Smooth muscle cell (in vitro differentiated cells): ENCODE measurements at regions not wholly inside any gene's neighbourhood (a gene's known extent, or its start where the extent isn't known, plus 50 kb on each side); places are given as distances from the start of the nearest gene placed in this dataset.

Source experiments
- DNase-seq: peaks from one replicate; lab custom pipeline; 2025; ENCODE audit not compliant: unreplicated experiment; lab: John Stamatoyannopoulos, UW
- H2AFZ ChIP-seq: fragments of 200-600 bp; sonication (generic); 2 replicates; pipeline ENCODE4 v1.6.0; 2016; ENCODE audit warnings: antibody characterized with exemption, low read depth, mild to moderate bottlenecking
- H3F3A ChIP-seq: fragments of 200-600 bp; sonication (generic); 2 replicates; pipeline ENCODE4 v1.6.0; 2017; ENCODE audit warnings: antibody characterized with exemption, low read depth
- H3K27ac ChIP-seq: fragments of 200-600 bp; sonication (generic); 2 replicates; pipeline ENCODE4 v1.5.1; 2016; ENCODE audit warnings: low read depth, mild to moderate bottlenecking
- H3K27me3 ChIP-seq: fragments of 200-600 bp; sonication (generic); 2 replicates; pipeline ENCODE4 v1.6.1; 2016; ENCODE audit warnings: low read depth, mild to moderate bottlenecking
- H3K36me3 ChIP-seq: fragments of 200-600 bp; sonication (generic); 2 replicates; pipeline ENCODE4 v1.5.1; 2016; ENCODE audit warnings: low read depth
- H3K4me1 ChIP-seq: fragments of 200-600 bp; sonication (generic); 2 replicates; pipeline ENCODE4 v1.5.1; 2016; ENCODE audit warnings: low read depth
- H3K4me2 ChIP-seq: fragments of 200-600 bp; sonication (generic); 2 replicates; pipeline ENCODE4 v1.6.0; 2016; ENCODE audit warnings: mild to moderate bottlenecking
- H3K4me3 ChIP-seq: fragments of 200-600 bp; sonication (generic); 2 replicates; pipeline ENCODE4 v1.5.1; 2016; ENCODE audit warnings: mild to moderate bottlenecking
- H3K79me2 ChIP-seq: fragments of 200-600 bp; sonication (generic); 2 replicates; pipeline ENCODE4 v1.6.0; 2016; ENCODE audit warnings: low read depth, mild to moderate bottlenecking
- H3K9ac ChIP-seq: fragments of 200-600 bp; sonication (generic); 2 replicates; pipeline ENCODE4 v1.6.0; 2016; ENCODE audit warnings: low read depth
- H3K9me3 ChIP-seq: fragments of 200-600 bp; sonication (generic); replicated peaks from 2 replicates; pipeline ENCODE4 v1.5.1; 2016; ENCODE audit warnings: low read depth
- H4K20me1 ChIP-seq: fragments of 200-600 bp; sonication (generic); 2 replicates; pipeline ENCODE4 v1.6.0; 2016; ENCODE audit warnings: low read depth
- WGBS: methylation state at CpG from one replicate; pipeline ENCODE4 v1.1.7; 2016; ENCODE audit warnings: low lambda C conversion rate; 5-methylcytosine and 5-hydroxymethylcytosine counted together
- TF ChIP-seq, protein P1 (sequence below): fragments of 200-600 bp; sonication (generic); IDR thresholded peaks from 2 replicates; pipeline ENCODE4 v1.5.1; 2017; ENCODE audit warnings: borderline replicate concordance, mild to moderate bottlenecking, antibody characterized with exemption; ENCODE audit not compliant: insufficient read depth, poor library complexity, severe bottlenecking

DNA sequence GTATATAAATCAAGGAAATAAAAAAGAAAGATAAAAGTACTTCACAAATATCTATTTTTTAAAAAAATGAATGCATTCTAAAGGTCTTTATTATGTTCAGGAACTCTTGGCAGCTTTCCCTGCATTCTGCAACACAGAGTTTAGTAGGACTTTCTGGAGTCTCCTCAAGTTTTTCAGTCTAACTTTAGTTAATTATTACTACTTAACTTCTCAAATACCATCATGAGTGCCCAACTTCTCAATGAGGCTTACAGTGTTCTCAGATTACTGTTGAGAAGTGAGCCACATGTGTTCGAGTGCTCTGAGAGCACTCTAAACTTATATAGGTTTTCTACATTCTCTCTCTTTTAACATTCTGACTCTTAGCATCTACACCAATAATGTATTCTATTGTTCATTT lies 1852.9 kb upstream of the PCDH10 start:
- no peak for DNase-seq
- 100% methylated on average over 1 of the region's 1 CpG for WGBS
- Histone ChIP-seq H3K4me3 (no peak overlapping the region), H3F3A (no peaks in the 10 kb centered on the region), H3K79me2 (no peaks in the 10 kb centered on the region), H2AFZ (no peak overlapping the region), H3K9ac (no peak overlapping the region), H3K27ac (no peak overlapping the region), H3K4me1 (no peaks in the 10 kb centered on the region), H3K4me2 (no peak overlapping the region), H3K36me3 (no peaks in the 10 kb centered on the region), H4K20me1 (no peaks in the 10 kb centered on the region), H3K9me3 (no peaks in the 10 kb centered on the region), H3K27me3 (no peaks in the 10 kb centered on the region)
- TF ChIP-seq, protein P1, sequence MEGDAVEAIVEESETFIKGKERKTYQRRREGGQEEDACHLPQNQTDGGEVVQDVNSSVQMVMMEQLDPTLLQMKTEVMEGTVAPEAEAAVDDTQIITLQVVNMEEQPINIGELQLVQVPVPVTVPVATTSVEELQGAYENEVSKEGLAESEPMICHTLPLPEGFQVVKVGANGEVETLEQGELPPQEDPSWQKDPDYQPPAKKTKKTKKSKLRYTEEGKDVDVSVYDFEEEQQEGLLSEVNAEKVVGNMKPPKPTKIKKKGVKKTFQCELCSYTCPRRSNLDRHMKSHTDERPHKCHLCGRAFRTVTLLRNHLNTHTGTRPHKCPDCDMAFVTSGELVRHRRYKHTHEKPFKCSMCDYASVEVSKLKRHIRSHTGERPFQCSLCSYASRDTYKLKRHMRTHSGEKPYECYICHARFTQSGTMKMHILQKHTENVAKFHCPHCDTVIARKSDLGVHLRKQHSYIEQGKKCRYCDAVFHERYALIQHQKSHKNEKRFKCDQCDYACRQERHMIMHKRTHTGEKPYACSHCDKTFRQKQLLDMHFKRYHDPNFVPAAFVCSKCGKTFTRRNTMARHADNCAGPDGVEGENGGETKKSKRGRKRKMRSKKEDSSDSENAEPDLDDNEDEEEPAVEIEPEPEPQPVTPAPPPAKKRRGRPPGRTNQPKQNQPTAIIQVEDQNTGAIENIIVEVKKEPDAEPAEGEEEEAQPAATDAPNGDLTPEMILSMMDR: no peak

DNA sequence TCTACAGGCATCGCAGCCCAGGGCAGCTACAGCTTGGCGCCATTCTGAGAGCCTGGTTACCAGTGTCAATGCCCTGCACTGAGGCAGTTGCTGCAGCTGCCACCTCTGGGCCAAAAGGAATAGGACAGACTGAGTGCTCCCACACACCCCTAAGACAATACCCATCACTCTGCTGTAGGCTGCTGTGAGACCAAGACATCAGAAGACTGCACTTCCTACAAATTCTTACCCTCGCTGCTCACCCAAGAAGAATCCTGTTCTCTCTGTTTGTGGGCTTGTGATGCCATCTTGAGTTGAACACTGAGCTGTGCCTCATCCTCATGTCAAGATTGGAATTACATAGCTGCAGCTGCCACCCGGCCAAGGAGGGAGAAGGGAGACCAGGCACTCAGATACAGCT lies 1847.0 kb upstream of the PCDH10 start:
- Histone ChIP-seq H4K20me1 (no peaks in the 10 kb centered on the region), H3K36me3 (no peaks in the 10 kb centered on the region), H2AFZ (no peak overlapping the region), H3K9ac (no peak overlapping the region), H3K79me2 (no peaks in the 10 kb centered on the region), H3K4me3 (no peak overlapping the region), H3K27ac (no peak overlapping the region), H3K9me3 (no peaks in the 10 kb centered on the region), H3K27me3 (no peaks in the 10 kb centered on the region), H3F3A (no peaks in the 10 kb centered on the region), H3K4me2 (no peak overlapping the region), H3K4me1 (no peaks in the 10 kb centered on the region)
- 87% methylated on average over 4 of the region's 4 CpGs for WGBS
- DNase-seq: no peak
- TF ChIP-seq, protein P1: no peak

DNA sequence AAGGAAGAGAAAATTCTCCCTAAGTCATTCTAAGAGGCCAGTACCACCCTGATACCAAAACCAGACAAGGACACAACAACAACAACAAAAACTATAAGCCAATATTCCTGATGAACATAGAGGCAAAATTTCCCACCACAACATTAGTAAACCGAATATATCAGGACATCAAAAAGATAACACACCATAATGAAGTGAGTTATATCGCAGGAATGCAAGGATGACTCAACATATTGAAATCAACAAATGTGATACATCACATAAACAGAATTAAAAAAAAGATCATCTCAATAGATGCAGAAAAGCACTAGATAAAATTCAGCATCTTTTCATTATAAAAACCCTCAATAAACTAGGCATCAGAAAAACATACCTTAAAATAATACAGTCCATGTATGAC lies 1844.4 kb upstream of the PCDH10 start:
- no peak overlapping the region for H2AFZ ChIP-seq
- H3K79me2 ChIP-seq: no peaks in the 10 kb centered on the region
- DNase-seq: no peak
- H3K27ac ChIP-seq: no peak overlapping the region
- no peak overlapping the region for H3K4me3 ChIP-seq
- WGBS: 87% methylated on average over 2 of the region's 2 CpGs
- H3K4me2 ChIP-seq: no peak overlapping the region
- no peaks in the 10 kb centered on the region for H3K27me3 ChIP-seq
- no peaks in the 10 kb centered on the region for H3K4me1 ChIP-seq
- H4K20me1 ChIP-seq: no peaks in the 10 kb centered on the region
- no peaks in the 10 kb centered on the region for H3K36me3 ChIP-seq
- H3F3A ChIP-seq: no peaks in the 10 kb centered on the region
- TF ChIP-seq, protein P1: no peak
- H3K9ac ChIP-seq: no peak overlapping the region
- no peaks in the 10 kb centered on the region for H3K9me3 ChIP-seq

- 93% methylated on average over 1 of the region's 1 CpG for WGBS
- Histone ChIP-seq H3K4me3 (no peak overlapping the region), H3K4me1 (no peaks in the 10 kb centered on the region), H3K79me2 (no peaks in the 10 kb centered on the region), H3K27me3 (no peaks in the 10 kb centered on the region), H4K20me1 (no peaks in the 10 kb centered on the region), H3K9ac (no peak overlapping the region), H3F3A (no peaks in the 10 kb centered on the region), H3K36me3 (no peaks in the 10 kb centered on the region), H3K27ac (no peak overlapping the region), H2AFZ (no peak overlapping the region), H3K4me2 (no peak overlapping the region), H3K9me3 (no peaks in the 10 kb centered on the region)
- TF ChIP-seq, protein P1: no peak
- no peak for DNase-seq
These were observed 1839.5 kb upstream of the PCDH10 start for GRCh38 chr4:131309628-131310027.
